ENCODE measurements at regions not wholly inside any gene's neighbourhood (a gene's known extent, or its start where the extent isn't known, plus 50 kb on each side); places are given as distances from the start of the nearest gene placed in this dataset.

DNA sequence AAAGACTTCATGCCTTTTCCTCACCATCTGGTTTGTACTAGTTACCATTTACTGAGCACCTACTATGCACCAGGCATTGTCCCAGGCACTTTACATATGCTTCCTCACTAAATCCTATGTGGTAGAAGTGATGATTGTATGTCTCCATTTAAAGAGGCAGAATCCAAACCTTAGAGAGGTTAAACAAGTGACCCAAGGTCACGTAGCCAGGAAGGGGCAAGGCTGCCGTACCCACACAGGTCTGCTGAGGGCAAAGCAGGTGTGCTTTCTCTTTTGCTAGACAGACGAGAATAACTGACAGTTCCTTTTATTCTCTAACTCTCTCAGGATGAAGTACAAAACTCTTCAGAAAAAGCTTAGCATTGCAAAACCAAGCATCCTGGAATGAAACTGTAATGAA is 235.2 kb upstream of the SRRM4 start:
- H3K4me1 ChIP-seq (ENCODE audit: insufficient read depth, low read length), result peaks cover 16% of the 10 kb centered on the region
- FAIRE-seq, result no peak
- H4K20me1 ChIP-seq (ENCODE audit: insufficient read depth, low read length), result no peaks in the 10 kb centered on the region
- intact Hi-C loops (cut with micrococcal nuclease; ENCODE audit: unreplicated experiment), result no loop called here
- BruUV-seq (replicated peaks), result no TSS peak
- TF ChIP-seq, protein P1, sequence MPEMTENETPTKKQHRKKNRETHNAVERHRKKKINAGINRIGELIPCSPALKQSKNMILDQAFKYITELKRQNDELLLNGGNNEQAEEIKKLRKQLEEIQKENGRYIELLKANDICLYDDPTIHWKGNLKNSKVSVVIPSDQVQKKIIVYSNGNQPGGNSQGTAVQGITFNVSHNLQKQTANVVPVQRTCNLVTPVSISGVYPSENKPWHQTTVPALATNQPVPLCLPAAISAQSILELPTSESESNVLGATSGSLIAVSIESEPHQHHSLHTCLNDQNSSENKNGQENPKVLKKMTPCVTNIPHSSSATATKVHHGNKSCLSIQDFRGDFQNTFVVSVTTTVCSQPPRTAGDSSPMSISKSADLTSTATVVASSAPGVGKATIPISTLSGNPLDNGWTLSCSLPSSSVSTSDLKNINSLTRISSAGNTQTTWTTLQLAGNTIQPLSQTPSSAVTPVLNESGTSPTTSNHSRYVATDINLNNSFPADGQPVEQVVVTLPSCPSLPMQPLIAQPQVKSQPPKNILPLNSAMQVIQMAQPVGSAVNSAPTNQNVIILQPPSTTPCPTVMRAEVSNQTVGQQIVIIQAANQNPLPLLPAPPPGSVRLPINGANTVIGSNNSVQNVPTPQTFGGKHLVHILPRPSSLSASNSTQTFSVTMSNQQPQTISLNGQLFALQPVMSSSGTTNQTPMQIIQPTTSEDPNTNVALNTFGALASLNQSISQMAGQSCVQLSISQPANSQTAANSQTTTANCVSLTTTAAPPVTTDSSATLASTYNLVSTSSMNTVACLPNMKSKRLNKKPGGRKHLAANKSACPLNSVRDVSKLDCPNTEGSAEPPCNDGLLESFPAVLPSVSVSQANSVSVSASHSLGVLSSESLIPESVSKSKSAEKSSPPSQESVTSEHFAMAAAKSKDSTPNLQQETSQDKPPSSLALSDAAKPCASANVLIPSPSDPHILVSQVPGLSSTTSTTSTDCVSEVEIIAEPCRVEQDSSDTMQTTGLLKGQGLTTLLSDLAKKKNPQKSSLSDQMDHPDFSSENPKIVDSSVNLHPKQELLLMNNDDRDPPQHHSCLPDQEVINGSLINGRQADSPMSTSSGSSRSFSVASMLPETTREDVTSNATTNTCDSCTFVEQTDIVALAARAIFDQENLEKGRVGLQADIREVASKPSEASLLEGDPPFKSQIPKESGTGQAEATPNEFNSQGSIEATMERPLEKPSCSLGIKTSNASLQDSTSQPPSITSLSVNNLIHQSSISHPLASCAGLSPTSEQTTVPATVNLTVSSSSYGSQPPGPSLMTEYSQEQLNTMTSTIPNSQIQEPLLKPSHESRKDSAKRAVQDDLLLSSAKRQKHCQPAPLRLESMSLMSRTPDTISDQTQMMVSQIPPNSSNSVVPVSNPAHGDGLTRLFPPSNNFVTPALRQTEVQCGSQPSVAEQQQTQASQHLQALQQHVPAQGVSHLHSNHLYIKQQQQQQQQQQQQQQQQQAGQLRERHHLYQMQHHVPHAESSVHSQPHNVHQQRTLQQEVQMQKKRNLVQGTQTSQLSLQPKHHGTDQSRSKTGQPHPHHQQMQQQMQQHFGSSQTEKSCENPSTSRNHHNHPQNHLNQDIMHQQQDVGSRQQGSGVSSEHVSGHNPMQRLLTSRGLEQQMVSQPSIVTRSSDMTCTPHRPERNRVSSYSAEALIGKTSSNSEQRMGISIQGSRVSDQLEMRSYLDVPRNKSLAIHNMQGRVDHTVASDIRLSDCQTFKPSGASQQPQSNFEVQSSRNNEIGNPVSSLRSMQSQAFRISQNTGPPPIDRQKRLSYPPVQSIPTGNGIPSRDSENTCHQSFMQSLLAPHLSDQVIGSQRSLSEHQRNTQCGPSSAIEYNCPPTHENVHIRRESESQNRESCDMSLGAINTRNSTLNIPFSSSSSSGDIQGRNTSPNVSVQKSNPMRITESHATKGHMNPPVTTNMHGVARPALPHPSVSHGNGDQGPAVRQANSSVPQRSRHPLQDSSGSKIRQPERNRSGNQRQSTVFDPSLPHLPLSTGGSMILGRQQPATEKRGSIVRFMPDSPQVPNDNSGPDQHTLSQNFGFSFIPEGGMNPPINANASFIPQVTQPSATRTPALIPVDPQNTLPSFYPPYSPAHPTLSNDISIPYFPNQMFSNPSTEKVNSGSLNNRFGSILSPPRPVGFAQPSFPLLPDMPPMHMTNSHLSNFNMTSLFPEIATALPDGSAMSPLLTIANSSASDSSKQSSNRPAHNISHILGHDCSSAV (CRISPR knock-in tag; IDR thresholded peaks at IDR 0.05; ENCODE audit: borderline replicate concordance), result no peak
- TF ChIP-seq ZMAT3 (CRISPR knock-in tag; conservative IDR thresholded peaks at IDR 0.05) (no peak), RARA (CRISPR knock-in tag; IDR thresholded peaks at IDR 0.05) (no peak)
- H3K9me3 ChIP-seq (ENCODE audit: low read length), result no peaks in the 10 kb centered on the region
- in situ Hi-C loops (cut with HindIII; ENCODE audit: extremely low pct_ligation_motif_present, low pct_unique_long_range_greater_than_20kb), result no loop called here
- no peak for ATAC-seq
- no peaks in the 10 kb centered on the region for H3K79me2 ChIP-seq (ENCODE audit: insufficient read depth, low read length)
- ChIA-PET CTCF (ENCODE audit: low intra/inter-chr PET ratio, low total read pairs) (no interaction called here), POLR2A (no interaction called here)
- no peak overlapping the region for H3K27ac ChIP-seq (ENCODE audit: extremely low read length, insufficient read depth, low read length)
- H3K9ac ChIP-seq (ENCODE audit: insufficient read depth, low read depth, low read length), result no peak overlapping the region
- 0 out of 5 replicates have a peak, but pooled peaks cover 0 to 3% of the 10 kb centered on the region in 2 experiments for H3K27me3 ChIP-seq (ENCODE audit: control insufficient read depth in 1 of 2, insufficient read depth in 2 of 2, low read length in 2 of 2)
- WGBS (ENCODE audit: low lambda C conversion rate), result 5% methylated on average over 3 of the region's 3 CpGs
- no peak overlapping the region for H2AFZ ChIP-seq (ENCODE audit: low read length)
- no peak overlapping the region for H3K4me3 ChIP-seq (replicated peaks in 1 of 3; ENCODE audit: insufficient read depth in 1 of 3, low read depth in 2 of 3, low read length in 3 of 3)
- no peak for DNase-seq (ENCODE audit: low spot score)
- H3K36me3 ChIP-seq (replicated peaks in 1 of 2; ENCODE audit: control insufficient read depth in 1 of 2, insufficient read depth in 2 of 2, low read length in 2 of 2), result no peaks in the 10 kb centered on the region
- no peak overlapping the region for H3K4me2 ChIP-seq (ENCODE audit: low read depth, low read length)
